NB4 (cell line): ENCODE measurements at regions not wholly inside any gene's neighbourhood (a gene's known extent, or its start where the extent isn't known, plus 50 kb on each side); places are given as distances from the start of the nearest gene placed in this dataset.

Experiments
- CTCF ChIP-seq: IDR thresholded peaks from one replicate; pipeline ENCODE4 v1.5.1; 2012; ENCODE audit warnings: low read depth, low read length
- MAX ChIP-seq: IDR thresholded peaks from 2 replicates; pipeline ENCODE4 v1.6.1; 2011; ENCODE audit warnings: low read depth, low read length
- POLR2A ChIP-seq: IDR thresholded peaks from 2 replicates; pipeline ENCODE4 v1.6.1; 2011; ENCODE audit warnings: mild to moderate bottlenecking; ENCODE audit not compliant: insufficient read length; ENCODE audit errors: extremely low read depth

DNA sequence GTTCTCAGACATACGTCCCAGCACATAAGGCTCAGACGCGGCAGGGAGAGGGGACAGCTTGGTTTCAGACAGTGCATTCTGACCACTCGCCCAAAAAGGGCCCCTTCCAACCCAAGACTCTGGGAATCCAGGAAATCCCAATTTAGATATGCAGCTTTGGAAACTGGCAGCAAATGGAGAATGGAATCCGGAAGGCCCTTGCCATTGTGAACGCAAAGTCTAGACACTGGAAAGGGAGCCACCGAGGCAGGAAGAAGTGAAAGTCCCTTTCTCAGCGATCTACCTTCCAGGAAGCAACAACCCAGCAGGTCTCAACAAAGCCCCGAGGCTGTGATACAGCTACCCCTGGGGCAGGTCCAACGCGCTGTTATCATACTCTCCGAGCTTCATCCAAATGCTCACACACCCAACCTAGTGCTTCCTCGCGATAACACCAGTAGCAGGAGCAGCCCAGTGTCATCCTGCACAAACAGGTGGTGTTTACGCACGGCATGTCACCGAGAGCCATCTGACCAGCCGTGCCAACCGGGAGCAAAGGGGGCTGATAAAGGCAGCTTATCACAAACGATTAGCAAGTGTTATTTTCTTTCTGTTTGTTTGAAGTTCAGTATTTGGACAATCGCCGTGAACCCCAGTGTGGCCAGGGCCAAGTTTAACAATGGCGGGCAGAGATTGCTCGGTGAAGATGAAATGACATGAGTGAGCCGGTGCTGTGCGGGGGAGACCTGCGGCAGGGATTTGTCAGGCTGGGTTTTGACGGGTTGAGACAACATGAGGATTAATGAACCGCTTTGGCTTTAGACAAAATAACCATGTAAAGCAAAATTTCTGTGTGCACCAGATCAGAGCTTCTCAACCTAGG lies 240.6 kb downstream of the FOXL1 start:
- no peak for TF ChIP-seq POLR2A
- no peak for TF ChIP-seq MAX
- no peak for TF ChIP-seq CTCF
